Epithelial cell of esophagus (primary cell): ENCODE measurements at regions not wholly inside any gene's neighbourhood (a gene's known extent, or its start where the extent isn't known, plus 50 kb on each side); places are given as distances from the start of the nearest gene placed in this dataset.

Experiments
- DNase-seq: peaks from one replicate; pipeline ENCODE4 v3.0.0; 2010; ENCODE audit warnings: low read depth
- H3K4me3 ChIP-seq: 2 replicates; pipeline ENCODE4 v1.5.1; 2011; ENCODE audit warnings: mild to moderate bottlenecking, low read length, control low read depth
- TF ChIP-seq, protein P1 (sequence below): IDR thresholded peaks from 2 replicates; pipeline ENCODE4 v1.5.1; 2011; ENCODE audit warnings: low read depth, mild to moderate bottlenecking, low read length, control low read depth, inconsistent platforms; ENCODE audit not compliant: insufficient read depth; ENCODE audit errors: missing control alignments

DNA sequence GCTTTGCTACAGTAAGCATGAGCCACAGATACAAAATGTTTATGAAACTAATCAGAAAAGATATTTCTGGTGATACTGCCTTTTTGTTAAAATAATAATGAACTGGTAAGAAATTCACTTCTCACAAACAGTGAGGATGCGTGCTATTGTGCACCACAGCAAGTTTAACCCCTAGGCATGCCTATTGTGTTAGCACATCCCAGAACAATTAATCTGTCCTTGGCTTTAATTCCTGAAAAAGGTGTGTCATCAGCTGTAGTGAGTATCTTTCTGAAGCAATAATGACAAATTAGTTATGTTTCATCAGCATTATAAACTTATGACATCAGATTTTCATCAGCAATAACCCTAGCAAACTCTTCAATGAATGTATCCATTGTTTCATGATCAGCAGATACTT lies 1307.2 kb downstream of the EFNA5 start:
- peak; percentile 73 for DNase-seq
- TF ChIP-seq, protein P1, sequence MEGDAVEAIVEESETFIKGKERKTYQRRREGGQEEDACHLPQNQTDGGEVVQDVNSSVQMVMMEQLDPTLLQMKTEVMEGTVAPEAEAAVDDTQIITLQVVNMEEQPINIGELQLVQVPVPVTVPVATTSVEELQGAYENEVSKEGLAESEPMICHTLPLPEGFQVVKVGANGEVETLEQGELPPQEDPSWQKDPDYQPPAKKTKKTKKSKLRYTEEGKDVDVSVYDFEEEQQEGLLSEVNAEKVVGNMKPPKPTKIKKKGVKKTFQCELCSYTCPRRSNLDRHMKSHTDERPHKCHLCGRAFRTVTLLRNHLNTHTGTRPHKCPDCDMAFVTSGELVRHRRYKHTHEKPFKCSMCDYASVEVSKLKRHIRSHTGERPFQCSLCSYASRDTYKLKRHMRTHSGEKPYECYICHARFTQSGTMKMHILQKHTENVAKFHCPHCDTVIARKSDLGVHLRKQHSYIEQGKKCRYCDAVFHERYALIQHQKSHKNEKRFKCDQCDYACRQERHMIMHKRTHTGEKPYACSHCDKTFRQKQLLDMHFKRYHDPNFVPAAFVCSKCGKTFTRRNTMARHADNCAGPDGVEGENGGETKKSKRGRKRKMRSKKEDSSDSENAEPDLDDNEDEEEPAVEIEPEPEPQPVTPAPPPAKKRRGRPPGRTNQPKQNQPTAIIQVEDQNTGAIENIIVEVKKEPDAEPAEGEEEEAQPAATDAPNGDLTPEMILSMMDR = no peak
- no peak overlapping the region for H3K4me3 ChIP-seq

DNA sequence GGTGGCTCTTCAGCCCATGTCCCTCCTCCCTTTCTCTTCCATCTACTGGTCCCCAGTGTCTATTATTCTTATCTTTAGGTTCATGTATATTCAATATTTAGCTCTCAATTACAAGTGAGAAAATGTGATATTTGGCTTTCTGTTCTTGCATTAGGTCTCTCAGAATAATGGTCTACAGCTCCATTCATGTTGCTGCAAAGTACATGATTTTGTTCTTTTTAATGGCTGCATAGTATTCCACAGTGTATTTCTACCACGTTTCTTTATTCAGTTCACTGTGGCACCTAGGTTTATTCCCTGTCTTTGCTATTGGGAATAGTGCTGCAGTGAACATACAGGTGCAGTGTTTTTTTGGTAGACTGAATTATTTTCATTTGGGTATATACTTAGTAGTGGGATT lies 1308.8 kb downstream of the EFNA5 start:
- TF ChIP-seq, protein P1 = no peak
- DNase-seq = no peak
- no peak overlapping the region for H3K4me3 ChIP-seq

DNA sequence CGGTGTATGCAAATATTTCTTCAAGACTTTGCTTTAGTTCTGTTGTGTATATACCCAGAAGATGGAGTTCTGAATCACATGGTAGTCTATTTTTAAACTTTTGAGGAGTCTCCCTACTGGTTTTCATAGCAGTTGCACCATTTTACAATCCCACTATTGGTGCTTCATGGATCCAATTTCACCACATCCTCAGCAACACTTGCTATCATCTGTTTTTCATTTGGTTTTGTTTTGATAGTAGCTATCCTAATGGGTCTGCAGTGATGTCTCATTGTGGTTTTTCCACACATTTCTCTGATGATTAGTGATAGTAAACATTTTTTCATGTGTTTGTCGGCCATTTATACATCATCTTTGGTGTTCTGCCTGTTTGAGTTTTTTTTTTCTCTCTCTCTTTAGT lies 1339.3 kb downstream of the EFNA5 start:
- no peak for DNase-seq
- TF ChIP-seq, protein P1 = no peak

DNA sequence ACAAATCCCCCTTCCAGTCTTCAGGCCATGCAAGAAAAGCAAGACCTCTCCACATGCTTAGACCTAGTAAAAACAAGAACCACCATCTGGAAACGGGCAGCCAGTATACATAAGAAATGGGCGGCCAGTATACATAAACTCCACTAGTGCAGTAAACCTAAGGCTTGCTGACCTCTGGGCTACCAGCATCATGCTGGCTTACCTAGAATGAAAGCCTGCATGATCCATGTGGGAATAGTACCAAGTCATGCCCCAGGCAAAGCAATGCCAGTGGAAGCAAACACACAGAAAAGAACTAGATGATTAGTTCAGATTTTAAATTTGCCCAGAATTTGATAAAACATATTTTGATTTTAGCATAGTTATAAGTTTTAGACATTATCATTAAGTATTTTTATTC lies 1346.4 kb downstream of the EFNA5 start:
- TF ChIP-seq, protein P1 = no peak
- H3K4me3 ChIP-seq = no peak overlapping the region
- no peak for DNase-seq

More for the DNA sequence above, 1339.3 kb downstream of the EFNA5 start:
- H3K4me3 ChIP-seq = no peak overlapping the region

DNA sequence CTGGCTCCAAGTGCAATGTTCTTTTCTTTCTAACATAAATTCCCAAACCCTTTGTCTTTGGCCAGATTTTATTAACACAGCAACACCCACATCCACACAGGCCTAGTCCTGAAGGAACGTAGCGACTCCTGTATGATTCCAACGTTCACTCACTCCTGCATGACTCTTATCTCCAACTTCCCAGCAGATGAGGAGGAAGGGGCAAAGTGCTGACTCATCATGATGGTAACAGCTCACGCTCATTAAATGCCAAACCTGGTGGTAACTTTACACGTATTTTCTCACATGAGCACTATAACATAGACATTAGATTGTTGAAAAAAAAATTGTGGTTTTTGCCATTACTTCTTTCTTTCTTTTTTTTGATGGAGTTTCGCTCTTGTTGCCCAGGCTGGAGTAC lies 1349.5 kb downstream of the EFNA5 start:
- TF ChIP-seq, protein P1 = no peak
- no peak overlapping the region for H3K4me3 ChIP-seq
- peak; percentile 7 for DNase-seq

DNA sequence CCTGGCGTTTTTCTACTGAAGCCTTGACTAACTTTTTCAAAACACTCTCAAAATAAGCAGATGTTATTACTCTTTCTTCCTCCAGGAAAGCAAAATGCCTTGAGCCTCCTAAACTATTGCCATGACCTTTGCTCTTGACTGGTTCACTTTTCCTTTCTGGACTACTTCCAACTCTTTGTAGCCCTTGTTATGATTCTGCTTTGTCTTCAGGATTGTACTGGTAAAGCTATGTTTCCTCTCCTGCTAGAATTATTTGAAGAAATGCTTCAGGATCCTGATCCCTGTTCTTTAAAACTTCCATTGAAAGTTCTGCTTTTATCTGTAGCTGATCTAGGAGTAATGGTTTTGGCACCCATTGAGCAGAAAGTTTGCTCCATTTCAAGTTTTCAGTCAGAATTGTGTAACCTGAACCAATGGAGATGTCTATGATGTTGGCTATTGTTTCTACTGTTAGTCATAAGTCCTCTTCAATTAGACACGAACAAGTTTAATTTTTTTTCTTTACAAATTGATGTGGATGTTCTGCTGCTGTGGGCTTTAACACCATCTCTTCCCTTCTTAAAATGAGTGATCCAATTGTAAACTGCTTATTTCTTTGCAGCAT lies 1356.4 kb downstream of the EFNA5 start:
- DNase-seq = peak; percentile 23
- H3K4me3 ChIP-seq = no peak overlapping the region
- TF ChIP-seq, protein P1 = no peak

DNA sequence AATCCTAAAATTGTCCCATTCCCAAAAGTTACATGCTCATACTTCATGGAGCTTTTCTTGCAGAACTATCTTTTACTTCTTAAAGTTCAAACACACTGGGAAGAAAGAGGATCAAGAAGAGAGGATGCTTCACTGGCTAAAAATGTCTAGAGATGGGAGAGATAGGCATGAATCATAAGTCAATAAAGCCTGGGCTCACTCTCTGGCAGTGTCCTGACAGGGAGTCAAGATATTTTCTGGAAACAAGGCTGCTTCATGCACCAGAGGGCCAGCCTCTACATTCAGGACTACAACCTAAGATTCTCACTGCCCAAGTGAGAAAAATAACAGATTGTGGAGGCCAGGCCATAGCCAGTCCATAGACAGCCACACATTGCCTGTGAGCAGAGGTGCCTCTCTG lies 1358.4 kb downstream of the EFNA5 start:
- TF ChIP-seq, protein P1 = no peak
- DNase-seq = peak; percentile 13
- no peak overlapping the region for H3K4me3 ChIP-seq
